GM21786 (cell line): ENCODE measurements at regions not wholly inside any gene's neighbourhood (a gene's known extent, or its start where the extent isn't known, plus 50 kb on each side); places are given as distances from the start of the nearest gene placed in this dataset.

ENCODE experiments used
- ATAC-seq: cut with Tn5 transposase; IDR thresholded peaks from one replicate; pipeline ENCODE4 v1.9.1; 2021; ENCODE audit not compliant: unreplicated experiment

DNA sequence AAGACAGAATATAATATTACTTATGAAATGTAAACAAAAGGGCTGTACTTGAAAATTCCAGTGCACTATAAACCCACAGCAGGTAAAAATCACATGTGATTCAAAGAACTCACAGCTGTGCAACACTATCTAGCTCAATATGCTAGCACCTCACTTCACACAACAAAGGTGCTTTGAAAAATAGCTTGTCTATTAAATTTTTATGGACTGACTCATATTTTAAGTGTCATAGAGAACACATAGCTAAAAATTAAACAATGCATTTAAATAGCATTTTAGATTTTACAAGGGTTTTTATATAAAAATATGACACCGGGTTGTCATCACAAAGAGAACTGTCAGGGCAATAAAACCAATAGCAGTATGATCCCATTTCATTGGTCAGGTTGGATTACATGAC is 1390.5 kb upstream of the TENM4 start:
- ATAC-seq: no peak

DNA sequence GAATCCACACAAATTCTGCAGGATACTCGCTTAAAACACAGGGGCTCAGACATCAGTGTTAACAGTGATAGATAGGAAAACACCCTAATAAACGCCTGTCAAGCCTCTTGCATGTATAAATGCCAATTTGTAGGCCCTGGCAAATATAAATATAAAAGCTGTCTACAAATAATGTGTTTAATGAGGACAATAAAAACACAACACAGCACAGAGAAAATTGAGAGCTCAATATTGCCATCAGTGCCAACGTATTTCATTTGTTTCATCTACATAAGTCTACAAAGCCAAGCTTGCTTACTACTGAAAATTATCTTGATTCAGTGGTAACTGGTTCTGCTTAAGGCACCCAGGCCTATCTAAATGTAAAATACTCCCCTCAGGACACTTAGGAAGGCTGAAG is 1387.0 kb upstream of the TENM4 start:
- ATAC-seq: no peak

DNA sequence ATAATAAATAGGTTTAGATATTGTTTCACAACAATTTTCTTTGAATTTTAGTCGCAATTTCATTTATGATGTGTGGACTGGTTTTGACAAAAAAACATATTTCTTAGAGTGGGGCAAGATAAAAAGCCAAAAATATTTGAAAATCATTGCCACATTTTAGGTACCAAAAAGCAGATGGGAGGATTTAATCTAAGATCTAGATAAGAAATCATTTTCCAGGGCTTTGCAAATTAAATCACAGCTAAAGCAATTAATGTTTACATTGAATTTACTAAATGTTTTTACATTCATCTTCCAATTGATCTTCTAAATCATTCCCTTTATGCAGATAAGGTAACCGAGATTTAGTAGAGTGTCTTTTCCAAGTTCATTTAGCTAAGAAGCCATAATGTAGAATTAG is 1386.0 kb upstream of the TENM4 start:
- no peak for ATAC-seq

DNA sequence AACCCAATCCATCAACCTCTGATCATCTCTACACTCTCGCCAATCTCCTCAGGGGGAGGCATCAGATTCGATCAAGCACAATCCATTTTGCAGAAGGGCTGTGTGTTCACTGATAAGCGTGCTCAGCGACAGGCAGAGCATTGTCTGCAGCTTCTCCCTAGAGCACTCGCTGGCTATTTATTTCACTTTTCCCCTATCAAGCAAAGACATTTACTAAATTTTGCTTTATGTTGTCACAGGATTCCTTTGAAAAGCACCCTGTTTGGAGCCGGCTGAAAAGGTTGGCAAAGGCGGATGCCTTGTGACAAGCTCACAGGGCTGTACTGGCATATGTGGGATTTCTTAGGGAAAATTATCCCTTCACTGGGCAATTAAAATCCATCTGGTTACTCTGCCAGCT is 1381.5 kb upstream of the TENM4 start:
- ATAC-seq: no peak

DNA sequence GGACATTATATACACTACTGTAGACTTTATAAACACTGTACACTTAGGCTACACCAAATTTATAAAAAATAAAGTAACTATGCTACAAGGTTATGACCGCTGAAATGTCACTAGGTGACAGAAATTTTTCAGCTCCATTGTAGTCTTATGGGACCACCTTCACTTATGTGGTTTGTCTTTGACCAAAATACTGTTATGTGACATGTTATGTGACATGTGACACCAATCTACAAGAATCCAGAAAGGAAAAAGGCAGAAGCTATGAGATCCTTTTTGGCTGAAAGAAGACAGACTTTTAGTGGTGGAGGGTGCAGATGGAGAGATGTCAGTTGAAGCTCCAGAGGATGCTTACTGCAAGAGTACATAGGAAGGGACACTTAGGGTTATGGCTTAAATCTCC is 1378.4 kb upstream of the TENM4 start:
- no peak for ATAC-seq

DNA sequence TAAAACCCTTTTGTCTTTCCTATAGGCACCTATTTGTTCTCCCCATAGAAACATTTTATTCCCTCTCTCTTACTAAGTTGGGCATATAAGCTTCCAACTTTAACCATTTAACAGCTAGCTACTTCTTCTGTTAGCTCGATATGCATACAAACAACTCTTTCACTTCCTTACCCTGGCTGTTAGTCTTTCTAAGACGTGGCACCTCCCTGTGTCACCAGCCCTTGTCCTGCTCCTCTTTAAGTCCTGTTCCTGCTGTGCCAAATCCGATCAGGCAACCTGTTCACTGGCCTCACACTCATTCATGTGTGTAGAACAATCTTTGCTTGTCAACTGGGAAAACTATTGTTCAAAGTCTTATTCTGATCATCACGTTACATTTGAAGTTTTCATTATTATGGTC is 1376.1 kb upstream of the TENM4 start:
- peak; percentile 40 for ATAC-seq

DNA sequence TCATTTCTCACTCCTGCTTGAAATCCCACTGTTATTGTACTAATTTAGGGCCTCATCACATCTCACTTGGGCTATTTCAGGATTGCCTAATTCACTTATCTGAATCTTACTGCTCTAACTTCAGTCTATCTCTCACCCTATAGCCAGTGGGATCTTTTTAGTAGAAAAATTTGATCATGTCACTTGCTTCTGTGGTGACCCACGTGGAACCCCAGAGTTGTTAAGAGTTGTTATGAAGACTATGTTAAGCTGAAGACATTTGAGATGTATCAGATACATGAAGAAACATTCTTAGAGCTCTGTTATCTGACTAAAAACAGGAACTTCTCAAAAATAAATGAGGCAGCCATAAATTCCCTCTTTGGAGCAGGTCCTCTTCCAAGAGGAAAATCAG is 1375.6 kb upstream of the TENM4 start:
- ATAC-seq: peak; percentile 26

DNA sequence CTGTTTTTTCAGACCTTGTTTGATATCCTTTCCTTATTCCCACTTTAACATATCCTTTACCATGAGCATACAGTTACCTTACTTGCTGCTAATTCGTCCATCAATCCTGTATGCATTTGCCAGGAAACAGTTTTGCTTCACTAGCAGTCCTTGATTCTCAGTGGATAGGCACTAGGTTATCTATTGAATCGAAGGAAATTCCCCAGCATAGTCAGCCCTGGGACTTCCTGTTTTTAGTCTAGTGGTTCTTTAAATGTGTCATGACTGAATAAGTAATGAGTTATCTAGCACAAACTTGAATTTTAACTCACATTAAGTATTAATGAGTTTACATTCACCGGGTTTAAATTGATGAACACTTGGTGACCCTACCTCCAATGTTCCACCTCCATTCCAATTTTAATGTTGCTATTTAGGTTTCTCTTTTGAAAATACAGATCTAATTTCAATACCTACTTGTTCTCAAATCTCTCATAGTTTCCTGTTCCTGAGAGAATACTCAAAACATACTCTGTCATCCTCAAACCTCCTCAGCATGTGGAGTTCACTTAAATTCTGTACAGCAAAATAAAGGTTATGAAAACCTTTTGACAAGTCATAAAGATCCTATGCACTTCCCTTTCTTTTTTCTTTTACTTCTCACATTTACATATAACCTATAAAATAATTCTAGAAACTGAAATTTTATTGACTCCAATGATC is 1375.1 kb upstream of the TENM4 start:
- peak; percentile 89 for ATAC-seq

DNA sequence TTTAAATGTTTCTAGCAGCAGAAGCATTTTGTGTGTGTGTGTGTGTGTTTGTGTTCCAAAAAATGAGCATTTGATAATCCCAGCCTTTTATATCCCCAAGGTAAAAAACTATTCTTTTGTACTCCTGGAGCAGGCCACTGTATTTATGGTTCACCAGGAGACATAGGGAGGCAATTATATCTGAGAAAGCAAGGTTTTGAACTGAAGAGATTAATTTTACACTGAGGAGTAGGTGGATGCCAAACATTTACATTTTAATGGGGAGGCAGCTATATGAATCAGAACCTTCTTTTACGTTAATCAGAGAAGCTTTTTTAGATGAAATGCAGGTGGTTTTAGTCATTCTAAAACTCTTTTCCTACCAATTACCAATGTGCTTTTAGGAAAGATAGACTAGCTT is 1374.0 kb upstream of the TENM4 start:
- no peak for ATAC-seq

DNA sequence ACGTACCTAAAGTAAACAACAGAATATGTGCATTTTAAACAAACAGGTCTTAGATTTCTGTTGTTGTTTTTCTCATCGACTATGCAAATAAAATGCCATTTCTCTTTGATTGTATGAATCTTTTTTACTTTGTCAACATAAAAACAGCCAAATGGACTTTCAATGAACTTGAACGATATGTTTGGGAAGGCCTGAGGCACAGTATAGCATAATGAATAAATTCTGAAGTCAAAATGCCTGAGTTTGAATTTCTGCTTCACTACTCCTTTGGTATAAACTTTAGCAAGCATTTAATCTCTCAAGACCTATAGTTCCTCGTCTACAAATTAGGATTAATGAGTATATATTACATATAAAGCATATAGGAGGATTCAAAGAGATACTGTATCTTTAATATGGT is 1369.9 kb upstream of the TENM4 start:
- ATAC-seq: no peak

DNA sequence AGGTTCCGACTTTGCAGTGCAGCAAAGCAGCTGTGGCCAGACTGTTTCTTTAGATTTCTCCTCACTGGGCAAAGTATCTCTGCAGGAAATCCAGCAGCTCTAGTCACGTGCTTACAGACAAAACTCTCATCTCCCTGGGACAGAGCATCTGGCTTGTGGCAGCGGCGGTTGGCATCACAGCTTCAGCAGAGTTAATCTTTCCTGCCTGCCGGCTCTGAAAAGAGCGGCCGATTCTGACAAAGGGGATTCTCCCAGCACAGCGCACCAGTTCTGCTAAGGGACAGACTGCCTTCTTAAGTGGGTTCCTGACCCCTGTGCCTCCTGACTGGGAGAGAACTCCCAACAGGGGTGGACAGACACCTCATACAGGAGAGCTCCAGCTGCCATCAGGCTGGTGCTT is 1357.3 kb upstream of the TENM4 start:
- no peak for ATAC-seq

DNA sequence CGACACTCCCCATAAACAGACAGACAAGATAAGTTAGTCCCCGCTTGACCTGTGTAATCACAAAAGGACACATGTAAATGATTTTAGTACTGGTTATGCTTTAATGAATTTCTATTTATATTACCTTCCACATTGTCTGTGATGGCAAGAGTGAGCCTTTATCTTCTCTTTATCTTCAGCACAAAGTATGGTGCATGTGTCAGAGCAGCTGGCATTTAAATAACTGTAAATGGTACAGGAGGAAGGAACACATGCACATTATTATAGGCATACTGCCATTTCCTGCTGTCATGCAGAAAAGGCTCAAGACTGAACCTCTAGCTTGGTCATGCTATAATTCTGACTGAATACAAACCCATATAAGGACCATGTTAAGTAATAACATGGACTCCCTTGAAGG is 1342.7 kb upstream of the TENM4 start:
- ATAC-seq: no peak

DNA sequence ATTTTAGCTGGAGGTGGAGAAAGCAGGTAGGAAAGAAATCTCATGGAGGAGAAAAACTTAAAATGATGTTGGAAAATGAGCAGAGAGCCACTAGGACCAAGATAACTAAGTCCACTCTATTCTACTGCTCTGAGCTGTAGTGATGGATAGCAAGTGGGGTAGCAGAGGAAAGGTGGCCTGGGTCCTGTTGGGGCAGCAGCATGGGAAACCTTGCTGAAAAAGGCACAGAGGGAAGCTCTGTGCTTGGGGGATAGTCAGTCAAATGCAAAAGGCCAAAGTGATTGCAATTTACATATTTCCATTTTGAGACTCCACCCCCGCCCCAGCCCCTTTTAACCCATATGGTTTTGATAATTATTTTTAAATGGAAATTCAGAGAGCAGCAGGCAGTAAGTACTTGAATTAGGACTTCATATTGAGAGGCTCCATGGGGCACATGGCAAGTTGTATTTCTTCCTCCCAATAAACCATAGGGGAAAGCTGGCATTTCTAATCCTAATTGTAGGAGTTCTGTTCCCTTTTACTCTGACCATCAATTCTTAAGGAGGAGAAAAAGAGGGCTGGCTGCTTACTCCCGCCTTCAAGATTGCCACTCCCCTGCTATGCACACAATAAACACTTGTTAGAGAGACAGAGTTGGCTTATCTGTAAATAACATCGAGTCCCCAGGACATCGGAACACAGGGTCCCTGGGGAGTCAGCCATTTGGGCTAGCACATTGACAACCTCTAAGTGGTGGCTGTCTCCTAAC is 1341.5 kb upstream of the TENM4 start:
- no peak for ATAC-seq

DNA sequence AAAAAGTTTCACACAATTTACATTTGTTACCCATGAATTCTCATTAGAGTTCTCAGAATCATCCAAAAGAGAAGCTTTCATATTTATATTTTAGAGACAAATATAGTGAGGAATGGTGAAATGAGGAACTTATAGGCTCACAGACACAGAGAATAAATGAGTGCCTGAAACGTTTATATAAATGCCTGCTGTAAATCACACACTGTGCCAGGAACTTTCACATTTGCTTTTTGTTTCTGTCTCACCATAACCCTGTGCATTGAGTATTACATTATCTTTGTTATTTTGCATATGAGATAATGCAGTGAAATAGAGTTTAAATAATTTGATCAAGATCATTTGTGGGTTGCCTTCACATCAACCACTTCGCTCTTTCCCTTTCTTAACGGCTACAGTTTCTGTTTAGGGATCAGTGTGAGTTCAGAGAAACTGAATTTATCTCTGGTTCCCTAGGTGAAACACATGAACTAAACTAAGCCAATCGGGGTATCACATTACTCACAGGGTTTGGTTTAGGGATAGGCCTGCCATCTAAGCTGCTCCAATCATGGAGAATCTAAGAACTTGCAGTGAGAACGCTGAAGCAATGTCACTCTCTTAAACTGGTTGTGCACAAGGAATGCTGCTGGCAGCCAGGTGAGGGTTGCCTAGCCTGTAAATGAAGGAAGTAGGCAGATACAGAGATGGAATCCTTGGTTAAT is 1339.2 kb upstream of the TENM4 start:
- ATAC-seq: no peak

DNA sequence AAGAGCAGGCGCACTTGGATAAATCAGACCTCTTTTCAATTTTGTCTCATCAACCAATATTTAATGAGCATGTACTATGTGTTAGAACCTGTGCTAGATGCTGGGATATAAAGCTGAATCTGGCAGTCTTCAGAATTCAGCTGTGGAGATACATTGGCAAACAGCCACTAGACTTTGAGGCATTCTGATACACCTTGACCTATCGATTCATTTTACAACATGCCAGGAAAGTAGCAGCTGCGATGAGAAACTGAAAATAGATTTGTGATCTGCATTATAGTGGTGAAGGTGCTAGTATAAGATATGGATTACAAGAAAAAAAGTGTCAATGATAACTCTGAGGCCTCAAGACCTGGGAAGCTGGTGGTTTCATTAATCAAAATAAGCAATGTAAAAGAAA is 1338.1 kb upstream of the TENM4 start:
- ATAC-seq: no peak

DNA sequence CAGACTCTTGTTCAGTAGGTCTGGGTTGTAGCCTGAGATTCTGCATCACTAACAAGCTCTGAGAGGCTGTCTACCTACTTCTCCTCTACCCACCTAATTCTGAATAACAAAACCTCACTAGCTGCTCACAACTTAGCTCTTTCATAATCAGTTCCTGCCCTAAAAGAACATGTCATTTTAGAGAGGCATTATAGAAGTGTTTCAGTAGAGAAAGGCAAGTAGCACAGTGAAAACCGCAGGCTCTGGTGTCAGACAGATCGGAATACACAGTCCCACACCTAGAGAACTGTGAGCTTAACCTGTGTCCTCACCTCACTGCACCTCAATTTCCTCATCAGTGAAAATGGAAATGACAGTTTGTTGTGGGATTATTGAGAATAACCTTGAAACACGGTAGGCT is 1337.6 kb upstream of the TENM4 start:
- ATAC-seq: no peak

DNA sequence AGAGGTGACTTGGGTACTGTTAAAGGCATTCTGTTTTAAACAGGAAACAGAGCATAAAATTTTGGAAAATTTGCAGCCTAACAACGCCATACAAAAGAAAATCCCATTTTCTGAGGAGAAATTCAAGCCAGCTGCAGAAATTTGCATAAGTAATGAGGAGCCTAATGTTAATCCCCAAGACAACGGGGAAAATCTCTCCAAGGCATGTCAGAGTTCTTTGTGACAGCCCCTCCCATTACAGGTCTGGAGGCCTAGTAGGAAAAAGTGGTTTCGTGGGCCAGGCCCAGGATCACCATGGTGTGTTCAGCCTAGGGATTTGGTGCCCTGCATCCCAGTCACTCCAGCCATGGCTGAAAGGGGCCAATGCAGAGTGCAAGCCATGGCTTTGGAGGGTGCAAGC is 1333.1 kb upstream of the TENM4 start:
- ATAC-seq: no peak

DNA sequence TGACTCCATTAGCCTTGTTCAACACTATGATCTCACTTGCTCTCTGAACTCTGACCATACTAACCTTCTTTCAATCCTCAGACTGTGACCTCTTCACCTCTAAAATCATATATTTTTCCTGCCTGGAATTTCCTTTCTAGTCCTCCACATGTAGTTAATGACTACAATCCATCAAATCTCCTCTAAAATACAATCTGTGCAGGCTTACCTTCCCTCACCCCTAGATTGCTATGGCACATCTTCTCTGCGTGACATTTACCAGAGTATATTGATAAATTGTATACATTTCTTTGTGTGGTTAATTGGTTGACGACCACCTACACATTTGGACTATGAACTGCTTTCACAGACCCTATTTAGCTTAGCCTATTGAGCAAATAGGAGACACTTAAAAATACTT is 1330.2 kb upstream of the TENM4 start:
- no peak for ATAC-seq

DNA sequence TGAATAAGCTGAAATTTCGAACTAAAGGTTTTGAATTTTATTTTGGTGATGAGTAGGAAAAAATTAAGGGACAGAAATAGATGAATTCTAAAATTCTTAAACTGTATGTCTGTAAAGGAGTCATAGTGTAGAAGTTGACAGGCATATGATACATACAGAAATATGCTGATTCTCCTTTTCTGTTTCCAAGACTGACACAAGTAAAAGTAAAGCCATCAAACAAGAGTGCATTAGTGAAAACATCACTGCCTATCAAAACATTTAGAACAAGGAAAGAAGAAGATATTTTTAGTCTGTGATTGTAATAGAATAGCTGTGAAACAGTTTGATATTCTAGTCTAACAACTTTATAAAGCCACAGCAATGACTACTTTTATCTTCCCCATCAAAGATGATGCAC is 1318.0 kb upstream of the TENM4 start:
- ATAC-seq: no peak

DNA sequence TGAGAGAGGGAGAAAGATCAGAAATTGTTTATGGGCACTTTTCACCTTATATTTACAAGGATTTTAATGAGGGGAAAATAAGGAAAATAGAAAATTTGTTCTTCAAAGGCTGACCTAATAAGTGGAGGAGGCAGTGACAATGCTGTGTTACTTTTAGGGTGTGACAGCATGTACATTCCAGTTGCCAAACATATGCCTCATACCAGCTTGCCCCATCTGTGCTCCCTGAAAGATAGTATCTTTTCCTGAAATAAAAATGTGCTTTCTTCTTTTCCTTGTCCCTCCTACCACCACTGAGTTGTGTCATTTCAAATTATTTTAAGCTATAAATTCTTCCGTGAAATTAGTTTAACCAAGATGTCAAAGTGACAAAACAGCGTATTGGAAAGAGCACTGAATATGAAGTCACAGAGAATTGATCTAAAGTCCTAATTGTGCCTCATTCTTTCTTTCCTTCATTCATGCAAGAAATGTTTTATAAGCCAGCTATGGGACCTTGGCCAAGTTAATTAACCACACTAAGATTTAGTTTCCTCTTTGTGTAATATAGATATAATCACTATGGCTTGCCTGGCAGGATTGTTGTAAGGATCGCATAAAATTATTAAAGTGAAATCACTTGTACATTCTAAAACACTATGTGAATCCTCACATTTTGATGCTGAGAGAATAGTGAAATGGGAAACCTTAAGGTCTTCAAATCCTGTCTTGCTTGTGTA is 1307.5 kb upstream of the TENM4 start:
- ATAC-seq: no peak

DNA sequence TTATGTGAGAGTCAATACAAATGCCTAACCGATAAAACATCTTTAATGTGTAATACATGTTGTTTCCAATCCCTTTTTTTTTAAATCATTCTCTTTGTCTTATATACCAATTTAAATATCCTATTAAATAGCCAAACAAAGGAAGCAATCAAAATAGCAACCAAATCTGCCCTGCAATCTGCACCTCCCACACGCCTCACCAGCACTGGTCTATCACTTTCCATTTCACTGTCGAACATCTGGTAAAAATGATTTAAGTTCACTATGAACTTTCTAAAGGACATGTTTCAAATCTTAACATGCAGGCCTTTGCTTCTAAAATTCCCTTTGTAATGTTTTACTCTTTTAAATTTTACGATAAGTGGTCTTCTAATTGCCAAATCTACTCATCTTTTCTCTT is 1305.5 kb upstream of the TENM4 start:
- no peak for ATAC-seq

DNA sequence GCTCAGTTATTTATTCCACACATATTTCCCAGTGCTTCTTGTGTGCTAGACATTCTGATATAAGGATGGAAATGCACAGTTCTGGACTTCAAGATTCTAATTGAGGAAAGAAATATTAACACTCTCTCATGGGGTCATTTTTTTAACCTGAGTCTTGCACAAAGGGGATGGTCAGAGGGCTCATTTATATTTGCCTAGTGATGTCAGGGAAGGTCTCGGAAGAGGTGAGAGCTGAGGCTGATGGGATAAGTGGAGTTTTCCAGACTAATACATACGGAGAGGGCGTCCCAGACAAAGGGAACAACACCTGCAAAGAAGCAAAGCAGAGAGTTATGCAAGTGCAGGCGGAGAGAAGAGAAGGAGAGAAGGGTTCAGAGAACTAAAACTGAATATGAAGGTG is 1304.6 kb upstream of the TENM4 start:
- no peak for ATAC-seq
